ENCODE measurements at regions not wholly inside any gene's neighbourhood (a gene's known extent, or its start where the extent isn't known, plus 50 kb on each side); places are given as distances from the start of the nearest gene placed in this dataset.
A peak's percentile ranks its signal among the peaks of the same experiment; 100 is the strongest.

DNA sequence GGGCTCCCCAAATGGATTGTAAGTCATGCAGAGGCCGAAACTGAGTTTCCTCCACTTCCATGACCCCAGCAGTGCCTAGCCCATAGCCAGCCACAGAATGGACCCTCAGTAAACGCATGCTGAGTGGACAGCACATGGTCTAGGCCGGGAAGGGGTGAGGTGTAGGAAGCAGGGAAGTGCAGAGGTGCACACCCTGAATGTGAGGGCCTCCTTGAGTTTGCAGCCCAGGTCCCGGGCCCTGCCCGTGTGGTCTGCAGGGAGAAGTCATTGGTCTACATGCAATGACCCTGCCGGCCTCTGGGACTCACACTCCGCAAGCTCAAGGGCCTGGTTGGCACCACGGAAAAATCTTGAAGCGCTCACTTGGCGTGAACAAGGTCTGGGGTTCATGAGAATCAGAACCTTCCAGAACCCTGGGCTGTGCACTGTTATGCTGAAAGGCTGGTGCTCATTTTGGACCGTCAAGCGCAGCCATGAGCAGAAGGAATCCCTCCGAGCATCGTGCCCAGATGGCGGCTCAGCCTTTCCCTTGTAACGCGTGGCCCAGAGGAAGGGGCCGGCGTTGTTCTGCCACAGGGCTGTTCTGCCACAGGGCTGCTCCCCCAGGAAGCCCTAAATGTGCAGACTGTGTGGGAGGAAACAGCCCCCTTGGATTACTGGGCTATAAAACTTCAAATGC is 66.4 kb downstream of the PSMG1 start:
- Histone ChIP-seq H3K36me3 (no peaks in the 10 kb centered on the region), H3K27ac (no peak overlapping the region), H3K4me3 (no peak overlapping the region), H3K4me1 (peaks cover 0 to 23% (median 13%) of the 10 kb centered on the region in 9 donors), H3K27me3 (no peaks in the 10 kb centered on the region), H3K9me3 (peaks cover 0 to 3% (median 0%) of the 10 kb centered on the region in 11 donors)
- ATAC-seq = peak in 1 of 8 donors; percentile 43
- TF ChIP-seq, protein P1, sequence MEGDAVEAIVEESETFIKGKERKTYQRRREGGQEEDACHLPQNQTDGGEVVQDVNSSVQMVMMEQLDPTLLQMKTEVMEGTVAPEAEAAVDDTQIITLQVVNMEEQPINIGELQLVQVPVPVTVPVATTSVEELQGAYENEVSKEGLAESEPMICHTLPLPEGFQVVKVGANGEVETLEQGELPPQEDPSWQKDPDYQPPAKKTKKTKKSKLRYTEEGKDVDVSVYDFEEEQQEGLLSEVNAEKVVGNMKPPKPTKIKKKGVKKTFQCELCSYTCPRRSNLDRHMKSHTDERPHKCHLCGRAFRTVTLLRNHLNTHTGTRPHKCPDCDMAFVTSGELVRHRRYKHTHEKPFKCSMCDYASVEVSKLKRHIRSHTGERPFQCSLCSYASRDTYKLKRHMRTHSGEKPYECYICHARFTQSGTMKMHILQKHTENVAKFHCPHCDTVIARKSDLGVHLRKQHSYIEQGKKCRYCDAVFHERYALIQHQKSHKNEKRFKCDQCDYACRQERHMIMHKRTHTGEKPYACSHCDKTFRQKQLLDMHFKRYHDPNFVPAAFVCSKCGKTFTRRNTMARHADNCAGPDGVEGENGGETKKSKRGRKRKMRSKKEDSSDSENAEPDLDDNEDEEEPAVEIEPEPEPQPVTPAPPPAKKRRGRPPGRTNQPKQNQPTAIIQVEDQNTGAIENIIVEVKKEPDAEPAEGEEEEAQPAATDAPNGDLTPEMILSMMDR (IDR thresholded peaks at IDR 0.05) = no peak
- DNase-seq = no peak
- WGBS, 2 donors = 92 to 96% methylated on average over 19 of the region's 19 CpGs
- intact Hi-C loops (cut with DNase I) = loop anchor here in 1 of 10 donors (5.0 kb wide), 1 partner anchor 375 kb away; no protein-coding TSS in a partner anchor

DNA sequence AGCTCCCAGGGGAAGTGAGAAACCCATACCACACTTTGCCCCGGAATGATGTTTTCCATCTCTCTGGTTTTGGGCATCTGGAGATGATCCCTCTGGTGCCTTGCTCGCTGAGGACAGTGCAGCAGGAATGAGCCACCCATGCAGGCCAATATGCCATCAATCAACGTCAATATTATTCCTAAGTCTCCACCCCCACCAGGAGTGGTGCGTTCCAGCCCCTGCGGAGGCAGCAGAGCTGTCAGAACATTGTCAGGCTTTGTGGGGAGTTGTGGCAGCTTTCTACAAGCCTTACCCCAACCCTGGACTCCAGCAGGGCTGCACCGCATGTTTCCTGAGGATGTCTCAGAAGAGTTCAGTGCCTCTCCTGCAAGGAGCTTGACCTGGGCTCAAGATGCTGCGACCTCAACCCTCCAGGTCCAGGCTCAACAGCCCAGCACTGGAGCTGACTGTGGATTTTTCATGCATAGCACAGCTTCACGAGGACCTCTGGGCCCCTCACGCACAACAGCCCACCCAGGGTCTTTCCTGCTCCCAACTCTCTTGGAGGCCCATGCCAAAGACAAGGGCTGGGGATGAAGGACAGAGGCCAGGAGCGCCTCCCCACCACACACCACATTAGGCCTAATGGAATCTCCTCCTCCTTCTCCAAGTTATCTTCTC is 67.5 kb downstream of the PSMG1 start:
- ATAC-seq = no peak

DNA sequence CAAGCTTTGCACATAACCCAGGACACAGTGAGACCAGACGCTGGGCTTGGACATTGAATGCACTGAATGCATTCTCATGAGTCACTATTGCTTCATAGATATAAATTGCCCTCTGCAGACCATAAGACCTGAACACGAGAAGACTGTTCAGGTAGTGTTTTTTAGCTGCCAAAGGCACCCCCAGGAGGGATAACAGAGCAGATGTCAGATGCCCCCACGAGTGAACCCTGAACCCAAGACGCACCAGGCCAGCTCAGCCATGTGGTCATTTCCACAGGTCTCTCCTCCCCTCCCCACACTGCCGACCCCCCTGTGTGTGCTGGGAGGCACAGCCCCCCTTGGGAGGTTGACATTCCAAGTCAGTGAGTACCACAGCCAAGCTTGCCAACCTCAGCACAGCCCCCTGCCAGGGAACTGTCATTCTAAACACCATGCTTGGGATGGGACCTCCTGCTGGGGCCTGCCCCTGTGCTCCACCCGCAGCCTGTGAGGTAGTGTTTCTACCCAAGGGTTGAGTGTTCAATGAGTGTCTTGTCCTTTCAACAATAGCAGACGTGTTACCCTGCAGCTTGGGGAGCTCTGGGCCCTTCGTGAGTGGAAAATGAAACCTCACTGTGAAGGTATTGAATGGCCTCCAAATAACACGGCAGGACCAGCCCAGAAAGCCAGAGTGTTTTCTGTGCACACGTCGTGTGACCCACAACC is 68.2 kb downstream of the PSMG1 start:
- Histone ChIP-seq H3K4me1 (peaks cover 0 to 24% (median 13%) of the 10 kb centered on the region in 9 donors), H3K36me3 (no peaks in the 10 kb centered on the region), H3K4me3 (no peak overlapping the region), H3K27ac (no peak overlapping the region), H3K9me3 (no peaks in the 10 kb centered on the region), H3K27me3 (no peaks in the 10 kb centered on the region)
- WGBS, 2 donors = 79 to 87% methylated on average over 11 of the region's 11 CpGs
- ATAC-seq = no peak
- TF ChIP-seq, protein P1 (IDR thresholded peaks at IDR 0.05) = no peak
- DNase-seq = no peak
- intact Hi-C loops (cut with DNase I) = loop anchor here in 1 of 10 donors (5.0 kb wide), 1 partner anchor 373 kb away; no protein-coding TSS in a partner anchor

More for the DNA sequence above, 67.5 kb downstream of the PSMG1 start:
- Histone ChIP-seq H3K27me3 (no peaks in the 10 kb centered on the region), H3K4me1 (peaks cover 0 to 24% (median 13%) of the 10 kb centered on the region in 9 donors), H3K36me3 (no peaks in the 10 kb centered on the region), H3K4me3 (no peak overlapping the region), H3K27ac (no peak overlapping the region), H3K9me3 (no peaks in the 10 kb centered on the region)
- intact Hi-C loops (cut with DNase I) = loop anchor here in 1 of 10 donors (5.0 kb wide), 1 partner anchor 373 kb away; no protein-coding TSS in a partner anchor
- 86 to 90% methylated on average over 10 of the region's 10 CpGs for WGBS, 2 donors
- DNase-seq = no peak
- TF ChIP-seq, protein P1 (IDR thresholded peaks at IDR 0.05) = no peak

DNA sequence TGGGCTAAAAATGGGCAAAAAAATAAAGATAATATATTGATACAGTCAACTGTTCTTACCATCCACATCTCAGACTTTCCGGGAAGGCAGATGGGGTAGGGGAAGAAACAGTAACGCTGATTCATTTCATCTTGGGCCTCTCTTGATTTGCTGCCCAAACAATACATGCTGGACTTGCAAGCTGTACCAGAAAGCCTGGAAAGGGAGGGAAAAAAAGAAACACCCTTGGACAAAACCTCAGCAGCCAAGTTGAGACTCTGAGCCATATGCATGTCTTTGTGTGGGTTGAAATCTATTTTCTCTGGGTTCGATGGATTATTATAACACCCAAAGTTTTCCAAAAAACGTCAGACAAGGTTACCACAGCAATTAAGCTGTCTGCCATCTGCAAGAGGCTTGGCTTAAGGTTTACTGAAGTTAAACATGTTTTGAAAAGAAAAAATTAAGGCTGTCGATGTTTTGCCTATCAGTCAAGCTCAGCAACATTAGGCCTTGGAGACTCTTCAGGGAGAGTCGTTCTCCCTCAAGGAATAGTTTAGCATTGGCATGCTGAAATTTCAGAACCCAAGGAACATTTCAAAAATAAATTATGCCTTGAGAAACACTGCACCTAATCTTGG is 71.2 kb downstream of the PSMG1 start:
- ATAC-seq = peak in 4 of 8 donors; percentile 19 to 62 (median 29)
- no peak overlapping the region for H3K4me3 ChIP-seq
- H3K36me3 ChIP-seq = no peaks in the 10 kb centered on the region
- DNase-seq = no peak
- no peaks in the 10 kb centered on the region for H3K9me3 ChIP-seq
- TF ChIP-seq, protein P1 (IDR thresholded peaks at IDR 0.05) = no peak
- intact Hi-C loops (cut with DNase I) = loop anchor here in 1 of 10 donors (2.0 kb wide), 1 partner anchor 59 kb away; no protein-coding TSS in a partner anchor
- H3K27ac ChIP-seq = peak overlapping the region in 3 of 10 donors; percentile 17 to 39 (median 36)
- 73% methylated on average over 6 of the region's 6 CpGs for WGBS, 2 donors
- no peaks in the 10 kb centered on the region for H3K27me3 ChIP-seq
- peaks cover 0 to 24% (median 13%) of the 10 kb centered on the region in 9 donors for H3K4me1 ChIP-seq
